WTC11 (cell line): ENCODE measurements at regions not wholly inside any gene's neighbourhood (a gene's known extent, or its start where the extent isn't known, plus 50 kb on each side); places are given as distances from the start of the nearest gene placed in this dataset.
A peak's percentile ranks its signal among the peaks of the same experiment; 100 is the strongest.

Experiments
- ATAC-seq: fragments of 200-7000 bp; cut with Tn5 transposase; 2 replicates; pipeline ENCODE4 v1.10.0; 2021; ENCODE audit warnings: mild to moderate bottlenecking, moderate library complexity
- CTCF ChIA-PET: fragments of 300-600 bp; sonication (Branson Sonifier 250); formaldehyde crosslinking; loops from one replicate; lab custom pipeline; 2021; ENCODE audit warnings: antibody characterized with exemption; lab: Charles Lee
- POLR2A ChIA-PET: fragments of 350-600 bp; sonication (Branson Sonifier 250); formaldehyde crosslinking; loops from one replicate; lab custom pipeline; 2021; ENCODE audit warnings: antibody characterized with exemption; lab: Charles Lee
- DNase-seq: peaks from one replicate; pipeline ENCODE4 v3.0.0; 2021; ENCODE audit warnings: low spot score
- H3K27ac Mint-ChIP-seq: 2 replicates; pipeline ENCODE4 v1.8.0; 2021; ENCODE audit warnings: mixed read lengths
- H3K27me3 Mint-ChIP-seq: 2 replicates; pipeline ENCODE4 v1.8.0; 2021; ENCODE audit warnings: low read depth, mild to moderate bottlenecking, moderate library complexity, mixed read lengths
- H3K36me3 Mint-ChIP-seq: 2 replicates; pipeline ENCODE4 v1.8.0; 2021; ENCODE audit warnings: mixed read lengths
- H3K4me1 Mint-ChIP-seq: 2 replicates; pipeline ENCODE4 v1.8.0; 2022; ENCODE audit warnings: mixed read lengths
- H3K4me3 Mint-ChIP-seq: 2 replicates; pipeline ENCODE4 v1.8.0; 2021; ENCODE audit warnings: mild to moderate bottlenecking, moderate library complexity, mixed read lengths
- H3K9me3 Mint-ChIP-seq: 2 replicates; pipeline ENCODE4 v1.8.0; 2021; ENCODE audit warnings: mixed read lengths
- ATF6 ChIP-seq: sonication (generic); formaldehyde crosslinking; IDR thresholded peaks from 2 replicates; pipeline ENCODE4 v1.8.1; 2023; ENCODE audit warnings: mild to moderate bottlenecking, missing genetic modification reagents
- ELF4 ChIP-seq: sonication (generic); formaldehyde crosslinking; IDR thresholded peaks from 2 replicates; pipeline ENCODE4 v1.8.1; 2022; ENCODE audit warnings: low read depth, mild to moderate bottlenecking, moderate library complexity, missing genetic modification reagents
- ETV6 ChIP-seq: sonication (generic); formaldehyde crosslinking; IDR thresholded peaks from 2 replicates; pipeline ENCODE4 v1.8.1; 2022; ENCODE audit warnings: mild to moderate bottlenecking, missing genetic modification reagents
- JUN ChIP-seq: sonication (generic); formaldehyde crosslinking; IDR thresholded peaks from 2 replicates; pipeline ENCODE4 v1.8.0; 2023; ENCODE audit warnings: mild to moderate bottlenecking, missing genetic modification reagents
- KAT7 ChIP-seq: sonication (generic); formaldehyde crosslinking; IDR thresholded peaks from 2 replicates; pipeline ENCODE4 v1.8.1; 2023; ENCODE audit warnings: missing genetic modification reagents, mild to moderate bottlenecking, borderline replicate concordance
- MYBL2 ChIP-seq: sonication (generic); formaldehyde crosslinking; IDR thresholded peaks from 2 replicates; pipeline ENCODE4 v1.8.1; 2023; ENCODE audit warnings: mild to moderate bottlenecking, moderate library complexity, missing genetic modification reagents
- NR2C2 ChIP-seq: sonication (generic); formaldehyde crosslinking; IDR thresholded peaks from 2 replicates; pipeline ENCODE4 v1.8.0; 2022; ENCODE audit warnings: mild to moderate bottlenecking, missing genetic modification reagents
- TEAD1 ChIP-seq: sonication (generic); formaldehyde crosslinking; IDR thresholded peaks from 2 replicates; pipeline ENCODE4 v1.8.0; 2022; ENCODE audit warnings: mild to moderate bottlenecking, missing genetic modification reagents
- ZBTB21 ChIP-seq: sonication (generic); formaldehyde crosslinking; IDR thresholded peaks from 2 replicates; pipeline ENCODE4 v1.8.1; 2023; ENCODE audit warnings: mild to moderate bottlenecking, missing genetic modification reagents, borderline replicate concordance
- ZNF263 ChIP-seq: sonication (generic); formaldehyde crosslinking; IDR thresholded peaks from 2 replicates; pipeline ENCODE4 v1.8.1; 2022; ENCODE audit warnings: low read depth, mild to moderate bottlenecking, moderate library complexity, missing genetic modification reagents
- ZNF281 ChIP-seq: sonication (generic); formaldehyde crosslinking; IDR thresholded peaks from 2 replicates; pipeline ENCODE4 v1.8.0; 2023; ENCODE audit warnings: mild to moderate bottlenecking, missing genetic modification reagents
- ZNF416 ChIP-seq: fragments of 250-450 bp; sonication (Bioruptor Pico); IDR thresholded peaks from 2 replicates; pipeline ENCODE4 v1.9.0; 2021; ENCODE audit warnings: mild to moderate bottlenecking, inconsistent platforms
- TF ChIP-seq, protein P1 (sequence below): sonication (generic); formaldehyde crosslinking; IDR thresholded peaks from 2 replicates; pipeline ENCODE4 v1.8.1; 2022; ENCODE audit warnings: low read depth, missing genetic modification reagents, borderline replicate concordance
- TF ChIP-seq, protein P2 (sequence below): sonication (generic); formaldehyde crosslinking; IDR thresholded peaks from 2 replicates; pipeline ENCODE4 v1.8.1; 2023; ENCODE audit warnings: mild to moderate bottlenecking, missing genetic modification reagents
- TF ChIP-seq, protein P3 (sequence below): fragments of 250-450 bp; sonication (Bioruptor Pico); IDR thresholded peaks from 2 replicates; pipeline ENCODE4 v1.9.0; 2021; ENCODE audit warnings: mild to moderate bottlenecking
- TF ChIP-seq, protein P4 (sequence below): sonication (generic); formaldehyde crosslinking; IDR thresholded peaks from 2 replicates; pipeline ENCODE4 v1.8.1; 2022; ENCODE audit warnings: mild to moderate bottlenecking, moderate library complexity, missing genetic modification reagents
- TF ChIP-seq, protein P5 (sequence below): sonication (generic); formaldehyde crosslinking; IDR thresholded peaks from 2 replicates; pipeline ENCODE4 v1.8.0; 2022; ENCODE audit warnings: missing genetic modification reagents
- TF ChIP-seq, protein P6 (sequence below): sonication (generic); formaldehyde crosslinking; IDR thresholded peaks from 2 replicates; pipeline ENCODE4 v1.8.1; 2023; ENCODE audit warnings: mild to moderate bottlenecking, missing genetic modification reagents, moderate library complexity
- TF ChIP-seq, protein P7 (sequence below): sonication (generic); formaldehyde crosslinking; conservative IDR thresholded peaks from 2 replicates; pipeline ENCODE4 v1.8.1; 2022; ENCODE audit warnings: mild to moderate bottlenecking, missing genetic modification reagents

- H3K4me3 Mint-ChIP-seq, result peak overlapping the region; percentile 54
- ATAC-seq, result no peak
- no peaks in the 10 kb centered on the region for H3K36me3 Mint-ChIP-seq
- H3K27ac Mint-ChIP-seq, result no peak overlapping the region
- H3K4me1 Mint-ChIP-seq, result peaks cover 14% of the 10 kb centered on the region
- DNase-seq, result no peak
- H3K27me3 Mint-ChIP-seq, result peaks cover 55% of the 10 kb centered on the region
- ChIA-PET POLR2A (no interaction called here), CTCF (interaction anchor here (0.6 to 4.5 kb wide), 20 partner anchors 14 to 167 kb away, joined by 3 to 198 read pairs (median 4); no protein-coding TSS in a partner anchor)
- H3K9me3 Mint-ChIP-seq, result no peaks in the 10 kb centered on the region
- no peak for TF ChIP-seq JUN
- TF ChIP-seq, protein P1, sequence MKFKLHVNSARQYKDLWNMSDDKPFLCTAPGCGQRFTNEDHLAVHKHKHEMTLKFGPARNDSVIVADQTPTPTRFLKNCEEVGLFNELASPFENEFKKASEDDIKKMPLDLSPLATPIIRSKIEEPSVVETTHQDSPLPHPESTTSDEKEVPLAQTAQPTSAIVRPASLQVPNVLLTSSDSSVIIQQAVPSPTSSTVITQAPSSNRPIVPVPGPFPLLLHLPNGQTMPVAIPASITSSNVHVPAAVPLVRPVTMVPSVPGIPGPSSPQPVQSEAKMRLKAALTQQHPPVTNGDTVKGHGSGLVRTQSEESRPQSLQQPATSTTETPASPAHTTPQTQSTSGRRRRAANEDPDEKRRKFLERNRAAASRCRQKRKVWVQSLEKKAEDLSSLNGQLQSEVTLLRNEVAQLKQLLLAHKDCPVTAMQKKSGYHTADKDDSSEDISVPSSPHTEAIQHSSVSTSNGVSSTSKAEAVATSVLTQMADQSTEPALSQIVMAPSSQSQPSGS (CRISPR knock-in tag), result no peak
- TF ChIP-seq ETV6, result no peak
- TF ChIP-seq, protein P2, sequence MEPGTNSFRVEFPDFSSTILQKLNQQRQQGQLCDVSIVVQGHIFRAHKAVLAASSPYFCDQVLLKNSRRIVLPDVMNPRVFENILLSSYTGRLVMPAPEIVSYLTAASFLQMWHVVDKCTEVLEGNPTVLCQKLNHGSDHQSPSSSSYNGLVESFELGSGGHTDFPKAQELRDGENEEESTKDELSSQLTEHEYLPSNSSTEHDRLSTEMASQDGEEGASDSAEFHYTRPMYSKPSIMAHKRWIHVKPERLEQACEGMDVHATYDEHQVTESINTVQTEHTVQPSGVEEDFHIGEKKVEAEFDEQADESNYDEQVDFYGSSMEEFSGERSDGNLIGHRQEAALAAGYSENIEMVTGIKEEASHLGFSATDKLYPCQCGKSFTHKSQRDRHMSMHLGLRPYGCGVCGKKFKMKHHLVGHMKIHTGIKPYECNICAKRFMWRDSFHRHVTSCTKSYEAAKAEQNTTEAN (CRISPR knock-in tag), result no peak
- TF ChIP-seq, protein P3, sequence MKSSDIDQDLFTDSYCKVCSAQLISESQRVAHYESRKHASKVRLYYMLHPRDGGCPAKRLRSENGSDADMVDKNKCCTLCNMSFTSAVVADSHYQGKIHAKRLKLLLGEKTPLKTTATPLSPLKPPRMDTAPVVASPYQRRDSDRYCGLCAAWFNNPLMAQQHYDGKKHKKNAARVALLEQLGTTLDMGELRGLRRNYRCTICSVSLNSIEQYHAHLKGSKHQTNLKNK, result no peak
- TF ChIP-seq, protein P4, sequence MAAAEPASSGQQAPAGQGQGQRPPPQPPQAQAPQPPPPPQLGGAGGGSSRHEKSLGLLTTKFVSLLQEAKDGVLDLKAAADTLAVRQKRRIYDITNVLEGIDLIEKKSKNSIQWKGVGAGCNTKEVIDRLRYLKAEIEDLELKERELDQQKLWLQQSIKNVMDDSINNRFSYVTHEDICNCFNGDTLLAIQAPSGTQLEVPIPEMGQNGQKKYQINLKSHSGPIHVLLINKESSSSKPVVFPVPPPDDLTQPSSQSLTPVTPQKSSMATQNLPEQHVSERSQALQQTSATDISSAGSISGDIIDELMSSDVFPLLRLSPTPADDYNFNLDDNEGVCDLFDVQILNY, result no peak
- no peak for TF ChIP-seq ATF6 (CRISPR knock-in tag)
- TF ChIP-seq, protein P5, sequence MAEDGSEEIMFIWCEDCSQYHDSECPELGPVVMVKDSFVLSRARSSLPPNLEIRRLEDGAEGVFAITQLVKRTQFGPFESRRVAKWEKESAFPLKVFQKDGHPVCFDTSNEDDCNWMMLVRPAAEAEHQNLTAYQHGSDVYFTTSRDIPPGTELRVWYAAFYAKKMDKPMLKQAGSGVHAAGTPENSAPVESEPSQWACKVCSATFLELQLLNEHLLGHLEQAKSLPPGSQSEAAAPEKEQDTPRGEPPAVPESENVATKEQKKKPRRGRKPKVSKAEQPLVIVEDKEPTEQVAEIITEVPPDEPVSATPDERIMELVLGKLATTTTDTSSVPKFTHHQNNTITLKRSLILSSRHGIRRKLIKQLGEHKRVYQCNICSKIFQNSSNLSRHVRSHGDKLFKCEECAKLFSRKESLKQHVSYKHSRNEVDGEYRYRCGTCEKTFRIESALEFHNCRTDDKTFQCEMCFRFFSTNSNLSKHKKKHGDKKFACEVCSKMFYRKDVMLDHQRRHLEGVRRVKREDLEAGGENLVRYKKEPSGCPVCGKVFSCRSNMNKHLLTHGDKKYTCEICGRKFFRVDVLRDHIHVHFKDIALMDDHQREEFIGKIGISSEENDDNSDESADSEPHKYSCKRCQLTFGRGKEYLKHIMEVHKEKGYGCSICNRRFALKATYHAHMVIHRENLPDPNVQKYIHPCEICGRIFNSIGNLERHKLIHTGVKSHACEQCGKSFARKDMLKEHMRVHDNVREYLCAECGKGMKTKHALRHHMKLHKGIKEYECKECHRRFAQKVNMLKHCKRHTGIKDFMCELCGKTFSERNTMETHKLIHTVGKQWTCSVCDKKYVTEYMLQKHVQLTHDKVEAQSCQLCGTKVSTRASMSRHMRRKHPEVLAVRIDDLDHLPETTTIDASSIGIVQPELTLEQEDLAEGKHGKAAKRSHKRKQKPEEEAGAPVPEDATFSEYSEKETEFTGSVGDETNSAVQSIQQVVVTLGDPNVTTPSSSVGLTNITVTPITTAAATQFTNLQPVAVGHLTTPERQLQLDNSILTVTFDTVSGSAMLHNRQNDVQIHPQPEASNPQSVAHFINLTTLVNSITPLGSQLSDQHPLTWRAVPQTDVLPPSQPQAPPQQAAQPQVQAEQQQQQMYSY (CRISPR knock-in tag), result no peak
- TF ChIP-seq ZNF281 (CRISPR knock-in tag), result no peak
- TF ChIP-seq ZNF263, result no peak
- no peak for TF ChIP-seq NR2C2 (CRISPR knock-in tag)
- TF ChIP-seq, protein P6, sequence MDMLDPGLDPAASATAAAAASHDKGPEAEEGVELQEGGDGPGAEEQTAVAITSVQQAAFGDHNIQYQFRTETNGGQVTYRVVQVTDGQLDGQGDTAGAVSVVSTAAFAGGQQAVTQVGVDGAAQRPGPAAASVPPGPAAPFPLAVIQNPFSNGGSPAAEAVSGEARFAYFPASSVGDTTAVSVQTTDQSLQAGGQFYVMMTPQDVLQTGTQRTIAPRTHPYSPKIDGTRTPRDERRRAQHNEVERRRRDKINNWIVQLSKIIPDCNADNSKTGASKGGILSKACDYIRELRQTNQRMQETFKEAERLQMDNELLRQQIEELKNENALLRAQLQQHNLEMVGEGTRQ (CRISPR knock-in tag), result no peak
- TF ChIP-seq, protein P7, sequence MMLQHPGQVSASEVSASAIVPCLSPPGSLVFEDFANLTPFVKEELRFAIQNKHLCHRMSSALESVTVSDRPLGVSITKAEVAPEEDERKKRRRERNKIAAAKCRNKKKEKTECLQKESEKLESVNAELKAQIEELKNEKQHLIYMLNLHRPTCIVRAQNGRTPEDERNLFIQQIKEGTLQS (CRISPR knock-in tag), result no peak
- no peak for TF ChIP-seq ZNF416 (CRISPR knock-in tag)
- TF ChIP-seq TEAD1 (CRISPR knock-in tag), result no peak
- TF ChIP-seq MYBL2 (CRISPR knock-in tag), result no peak
- TF ChIP-seq KAT7 (CRISPR knock-in tag), result no peak
- no peak for TF ChIP-seq ELF4 (CRISPR knock-in tag)
- no peak for TF ChIP-seq ZBTB21 (CRISPR knock-in tag)
These were observed 53.5 kb upstream of the CD34 start for GRCh38 chr1:207964195-207964966.
